GM23338 (cell line): ENCODE measurements at regions not wholly inside any gene's neighbourhood (a gene's known extent, or its start where the extent isn't known, plus 50 kb on each side); places are given as distances from the start of the nearest gene placed in this dataset.

Experiments used
- ATAC-seq: fragments of 200-7000 bp; cut with Tn5 transposase; 3 replicates; pipeline ENCODE4 v1.9.1; 2020
- DNase-seq: peaks from one replicate; pipeline ENCODE4 v3.0.0-alpha.2; 2015; ENCODE audit warnings: low spot score
- H2AFZ ChIP-seq: fragments of 200-600 bp; sonication (generic); 2 replicates; pipeline ENCODE4 v1.8.0; 2016; ENCODE audit warnings: antibody characterized with exemption, mild to moderate bottlenecking, moderate library complexity
- H3F3A ChIP-seq: fragments of 200-600 bp; sonication (generic); replicated peaks from 2 replicates; pipeline ENCODE4 v1.8.0; 2017; ENCODE audit warnings: antibody characterized with exemption, mixed run types, low read depth
- H3K27ac ChIP-seq: fragments of 200-600 bp; sonication (generic); 2 replicates; pipeline ENCODE4 v1.6.1; 2016; ENCODE audit warnings: low read depth
- H3K27me3 ChIP-seq: fragments of 200-600 bp; sonication (generic); 2 replicates; pipeline ENCODE4 v1.8.0; 2016; ENCODE audit warnings: mild to moderate bottlenecking, mixed run types, moderate library complexity; ENCODE audit not compliant: insufficient read depth
- H3K36me3 ChIP-seq: fragments of 200-600 bp; sonication (generic); 2 replicates; pipeline ENCODE4 v1.8.0; 2016; ENCODE audit warnings: mild to moderate bottlenecking; ENCODE audit not compliant: insufficient read depth
- H3K4me1 ChIP-seq: fragments of 200-600 bp; sonication (generic); 2 replicates; pipeline ENCODE4 v1.8.0; 2016; ENCODE audit warnings: mild to moderate bottlenecking, moderate library complexity; ENCODE audit not compliant: insufficient read depth
- H3K4me2 ChIP-seq: fragments of 200-600 bp; sonication (generic); 2 replicates; pipeline ENCODE4 v1.7.1; 2017; ENCODE audit warnings: mixed run types
- H3K4me3 ChIP-seq: fragments of 200-600 bp; sonication (generic); 2 replicates; pipeline ENCODE4 v1.6.1; 2016; ENCODE audit warnings: mixed run types
- H3K79me2 ChIP-seq: fragments of 200-600 bp; sonication (generic); replicated peaks from 2 replicates; pipeline ENCODE4 v1.8.0; 2017; ENCODE audit warnings: mild to moderate bottlenecking; ENCODE audit not compliant: insufficient read depth
- H3K9me2 ChIP-seq: fragments of 200-600 bp; sonication (generic); 2 replicates; pipeline ENCODE4 v1.8.0; 2017; ENCODE audit not compliant: insufficient read depth
- H4K20me1 ChIP-seq: fragments of 200-600 bp; sonication (generic); replicated peaks from 2 replicates; pipeline ENCODE4 v1.8.0; 2017; ENCODE audit warnings: mild to moderate bottlenecking; ENCODE audit not compliant: insufficient read depth
- H3K27ac Mint-ChIP-seq: 2 replicates; pipeline ENCODE4 v1.8.0; 2020; ENCODE audit warnings: inconsistent platforms, mild to moderate bottlenecking, moderate library complexity, mixed read lengths
- H3K27me3 Mint-ChIP-seq: 3 replicates; pipeline ENCODE4 v1.8.0; 2022; ENCODE audit warnings: low read depth, mild to moderate bottlenecking, moderate library complexity, mixed read lengths, inconsistent platforms; ENCODE audit not compliant: insufficient read depth, poor library complexity
- H3K36me3 Mint-ChIP-seq: 3 replicates; pipeline ENCODE4 v1.8.0; 2021; ENCODE audit warnings: low read depth, mild to moderate bottlenecking, inconsistent platforms, moderate library complexity, mixed read lengths
- H3K4me1 Mint-ChIP-seq: 3 replicates; pipeline ENCODE4 v1.8.0; 2020; ENCODE audit warnings: mild to moderate bottlenecking, inconsistent platforms, mixed read lengths
- H3K4me3 Mint-ChIP-seq: 3 replicates; pipeline ENCODE4 v1.8.0; 2021; ENCODE audit warnings: moderate library complexity, mild to moderate bottlenecking, inconsistent platforms, mixed read lengths
- H3K9me3 Mint-ChIP-seq: 3 replicates; pipeline ENCODE4 v1.8.0; 2020; ENCODE audit warnings: moderate library complexity, mild to moderate bottlenecking, inconsistent platforms, mixed read lengths
- CREB1 ChIP-seq: fragments of 250-450 bp; sonication (Bioruptor Pico); IDR thresholded peaks from 2 replicates; pipeline ENCODE4 v1.5.0; 2020; ENCODE audit warnings: low read depth, mild to moderate bottlenecking, moderate library complexity
- CTCF ChIP-seq, 2 experiments: fragments of 200-600 bp in 1 of 2; sonication (generic) in 1 of 2; conservative IDR thresholded peaks; 2 replicates each; pipeline versions ENCODE4 v1.5.1 to v1.6.1; 2016 to 2017; ENCODE audit warnings: antibody characterized with exemption in 2 of 2, low read depth in 2 of 2, mild to moderate bottlenecking in 2 of 2, moderate library complexity in 1 of 2
- ETS1 ChIP-seq: IDR thresholded peaks from 2 replicates; pipeline ENCODE4 v1.6.1; 2016; ENCODE audit warnings: antibody characterized with exemption
- EZH2phosphoT487 ChIP-seq: fragments of 200-600 bp; sonication (generic); IDR thresholded peaks from one replicate; pipeline ENCODE4 v1.8.1; 2018; ENCODE audit warnings: antibody characterized with exemption; ENCODE audit not compliant: unreplicated experiment
- JUNB ChIP-seq: IDR thresholded peaks from one replicate; pipeline ENCODE4 v1.6.1; 2016; ENCODE audit warnings: antibody characterized with exemption; ENCODE audit not compliant: unreplicated experiment
- NANOG ChIP-seq: IDR thresholded peaks from 2 replicates; pipeline ENCODE4 v1.6.1; 2016; ENCODE audit warnings: antibody characterized with exemption, borderline replicate concordance
- POLR2AphosphoS5 ChIP-seq: IDR thresholded peaks from 2 replicates; pipeline ENCODE4 v1.6.1; 2016; ENCODE audit warnings: antibody characterized with exemption, low read depth
- ZNF114 ChIP-seq: fragments of 250-450 bp; sonication (Bioruptor Pico); IDR thresholded peaks from 2 replicates; pipeline ENCODE4 v1.5.0; 2020; ENCODE audit warnings: mild to moderate bottlenecking, moderate library complexity
- ZNF331 ChIP-seq: fragments of 250-450 bp; sonication (Bioruptor Pico); IDR thresholded peaks from 2 replicates; pipeline ENCODE4 v1.5.0; 2020; ENCODE audit warnings: low read depth, mild to moderate bottlenecking, moderate library complexity
- TF ChIP-seq, protein P1 (sequence below): fragments of 250-450 bp; sonication (Bioruptor Pico); IDR thresholded peaks from 2 replicates; pipeline ENCODE4 v1.5.0; 2020; ENCODE audit warnings: mild to moderate bottlenecking, moderate library complexity

- TF ChIP-seq ETS1, result no peak
- no peak for TF ChIP-seq CTCF (conservative IDR thresholded peaks at IDR 0.05; ENCODE audit: low read depth in 2 of 2)
- TF ChIP-seq CREB1, result no peak
- TF ChIP-seq ZNF114, result no peak
- TF ChIP-seq ZNF331 (CRISPR knock-in tag), result no peak
Measured at GRCh38 chr1:193580419-193580818, 394.0 kb upstream of the B3GALT2 start (continued).

GRCh38 chr1:193579323-193579722 is 392.9 kb upstream of the B3GALT2 start:
- H3F3A ChIP-seq, result no peaks in the 10 kb centered on the region
- no peak overlapping the region for H3K27ac ChIP-seq
- no peak overlapping the region for H3K4me3 ChIP-seq
- H3K4me1 ChIP-seq, result no peaks in the 10 kb centered on the region
- H3K4me1 Mint-ChIP-seq, result no peaks in the 10 kb centered on the region; the same call in 2 of the 3 replicates
- H3K27me3 Mint-ChIP-seq, result no peaks in the 10 kb centered on the region
- no peaks in the 10 kb centered on the region for H3K36me3 Mint-ChIP-seq
- TF ChIP-seq, protein P1, sequence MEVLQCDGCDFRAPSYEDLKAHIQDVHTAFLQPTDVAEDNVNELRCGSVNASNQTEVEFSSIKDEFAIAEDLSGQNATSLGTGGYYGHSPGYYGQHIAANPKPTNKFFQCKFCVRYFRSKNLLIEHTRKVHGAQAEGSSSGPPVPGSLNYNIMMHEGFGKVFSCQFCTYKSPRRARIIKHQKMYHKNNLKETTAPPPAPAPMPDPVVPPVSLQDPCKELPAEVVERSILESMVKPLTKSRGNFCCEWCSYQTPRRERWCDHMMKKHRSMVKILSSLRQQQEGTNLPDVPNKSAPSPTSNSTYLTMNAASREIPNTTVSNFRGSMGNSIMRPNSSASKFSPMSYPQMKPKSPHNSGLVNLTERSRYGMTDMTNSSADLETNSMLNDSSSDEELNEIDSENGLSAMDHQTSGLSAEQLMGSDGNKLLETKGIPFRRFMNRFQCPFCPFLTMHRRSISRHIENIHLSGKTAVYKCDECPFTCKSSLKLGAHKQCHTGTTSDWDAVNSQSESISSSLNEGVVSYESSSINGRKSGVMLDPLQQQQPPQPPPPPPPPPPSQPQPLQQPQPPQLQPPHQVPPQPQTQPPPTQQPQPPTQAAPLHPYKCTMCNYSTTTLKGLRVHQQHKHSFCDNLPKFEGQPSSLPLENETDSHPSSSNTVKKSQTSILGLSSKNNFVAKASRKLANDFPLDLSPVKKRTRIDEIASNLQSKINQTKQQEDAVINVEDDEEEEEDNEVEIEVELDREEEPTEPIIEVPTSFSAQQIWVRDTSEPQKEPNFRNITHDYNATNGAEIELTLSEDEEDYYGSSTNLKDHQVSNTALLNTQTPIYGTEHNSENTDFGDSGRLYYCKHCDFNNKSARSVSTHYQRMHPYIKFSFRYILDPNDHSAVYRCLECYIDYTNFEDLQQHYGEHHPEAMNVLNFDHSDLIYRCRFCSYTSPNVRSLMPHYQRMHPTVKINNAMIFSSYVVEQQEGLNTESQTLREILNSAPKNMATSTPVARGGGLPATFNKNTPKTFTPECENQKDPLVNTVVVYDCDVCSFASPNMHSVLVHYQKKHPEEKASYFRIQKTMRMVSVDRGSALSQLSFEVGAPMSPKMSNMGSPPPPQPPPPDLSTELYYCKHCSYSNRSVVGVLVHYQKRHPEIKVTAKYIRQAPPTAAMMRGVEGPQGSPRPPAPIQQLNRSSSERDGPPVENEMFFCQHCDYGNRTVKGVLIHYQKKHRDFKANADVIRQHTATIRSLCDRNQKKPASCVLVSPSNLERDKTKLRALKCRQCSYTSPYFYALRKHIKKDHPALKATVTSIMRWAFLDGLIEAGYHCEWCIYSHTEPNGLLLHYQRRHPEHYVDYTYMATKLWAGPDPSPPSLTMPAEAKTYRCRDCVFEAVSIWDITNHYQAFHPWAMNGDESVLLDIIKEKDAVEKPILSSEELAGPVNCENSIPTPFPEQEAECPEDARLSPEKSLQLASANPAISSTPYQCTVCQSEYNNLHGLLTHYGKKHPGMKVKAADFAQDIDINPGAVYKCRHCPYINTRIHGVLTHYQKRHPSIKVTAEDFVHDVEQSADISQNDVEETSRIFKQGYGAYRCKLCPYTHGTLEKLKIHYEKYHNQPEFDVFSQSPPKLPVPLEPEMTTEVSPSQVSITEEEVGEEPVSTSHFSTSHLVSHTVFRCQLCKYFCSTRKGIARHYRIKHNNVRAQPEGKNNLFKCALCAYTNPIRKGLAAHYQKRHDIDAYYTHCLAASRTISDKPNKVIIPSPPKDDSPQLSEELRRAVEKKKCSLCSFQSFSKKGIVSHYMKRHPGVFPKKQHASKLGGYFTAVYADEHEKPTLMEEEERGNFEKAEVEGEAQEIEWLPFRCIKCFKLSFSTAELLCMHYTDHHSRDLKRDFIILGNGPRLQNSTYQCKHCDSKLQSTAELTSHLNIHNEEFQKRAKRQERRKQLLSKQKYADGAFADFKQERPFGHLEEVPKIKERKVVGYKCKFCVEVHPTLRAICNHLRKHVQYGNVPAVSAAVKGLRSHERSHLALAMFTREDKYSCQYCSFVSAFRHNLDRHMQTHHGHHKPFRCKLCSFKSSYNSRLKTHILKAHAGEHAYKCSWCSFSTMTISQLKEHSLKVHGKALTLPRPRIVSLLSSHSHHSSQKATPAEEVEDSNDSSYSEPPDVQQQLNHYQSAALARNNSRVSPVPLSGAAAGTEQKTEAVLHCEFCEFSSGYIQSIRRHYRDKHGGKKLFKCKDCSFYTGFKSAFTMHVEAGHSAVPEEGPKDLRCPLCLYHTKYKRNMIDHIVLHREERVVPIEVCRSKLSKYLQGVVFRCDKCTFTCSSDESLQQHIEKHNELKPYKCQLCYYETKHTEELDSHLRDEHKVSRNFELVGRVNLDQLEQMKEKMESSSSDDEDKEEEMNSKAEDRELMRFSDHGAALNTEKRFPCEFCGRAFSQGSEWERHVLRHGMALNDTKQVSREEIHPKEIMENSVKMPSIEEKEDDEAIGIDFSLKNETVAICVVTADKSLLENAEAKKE (CRISPR knock-in tag), result no peak
- TF ChIP-seq NANOG, result no peak
- no peak for TF ChIP-seq ZNF114
- no peak for TF ChIP-seq JUNB
- no peak for TF ChIP-seq ZNF331 (CRISPR knock-in tag)
- no peak for TF ChIP-seq ETS1
- TF ChIP-seq POLR2AphosphoS5, result no peak
- no peak for TF ChIP-seq EZH2phosphoT487
- no peaks in the 10 kb centered on the region for H4K20me1 ChIP-seq
- no peak overlapping the region for H3K27ac Mint-ChIP-seq
- H2AFZ ChIP-seq, result 0 out of 2 replicates have a peak overlapping the region, but pooled peaks have one; percentile 6
- no peaks in the 10 kb centered on the region for H3K79me2 ChIP-seq
- ATAC-seq, result no peak
- no peak for DNase-seq
- no peak overlapping the region for H3K4me3 Mint-ChIP-seq
- no peaks in the 10 kb centered on the region for H3K36me3 ChIP-seq
- H3K9me2 ChIP-seq, result no peaks in the 10 kb centered on the region
- H3K27me3 ChIP-seq, result no peaks in the 10 kb centered on the region
- H3K4me2 ChIP-seq, result no peak overlapping the region
- no peaks in the 10 kb centered on the region for H3K9me3 Mint-ChIP-seq
